H1 (cell line): ENCODE measurements at regions not wholly inside any gene's neighbourhood (a gene's known extent, or its start where the extent isn't known, plus 50 kb on each side); places are given as distances from the start of the nearest gene placed in this dataset.

Source experiments
- CTCF ChIA-PET: fragments of 300-600 bp; sonication (Branson Sonifier 250); formaldehyde crosslinking; loops from one replicate; lab custom pipeline; 2021; ENCODE audit not compliant: partially characterized antibody; lab: Charles Lee
- POLR2A ChIA-PET: fragments of 300-600 bp; sonication (Branson Sonifier 250); formaldehyde crosslinking; loops from one replicate; lab custom pipeline; 2021; ENCODE audit warnings: inconsistent platforms; ENCODE audit not compliant: partially characterized antibody; lab: Charles Lee
- DNase-seq, 2 experiments: peaks; one replicate each; pipeline versions ENCODE4 v3.0.0 to v3.0.0-alpha.2; 2010 to 2022; ENCODE audit warnings: low spot score in 2 of 2, low read depth in 1 of 2, mixed read lengths in 1 of 2
- FAIRE-seq: peaks from 2 replicates; lab custom pipeline; 2011; peaks lifted over from hg19 to GRCh38; lab: Jason Lieb, UNC
- H2AFZ ChIP-seq: 2 replicates; pipeline ENCODE4 v1.8.1; 2012; ENCODE audit warnings: low read length, inconsistent platforms
- H2AK5ac ChIP-seq: 2 replicates; pipeline ENCODE4 v1.6.1; 2013; ENCODE audit warnings: low read depth, low read length
- H2BK120ac ChIP-seq: replicated peaks from 2 replicates; pipeline ENCODE3; 2013; ENCODE audit warnings: low read depth, low read length, inconsistent platforms
- H2BK12ac ChIP-seq: 2 replicates; pipeline ENCODE4 v1.6.1; 2013; ENCODE audit warnings: low read depth, low read length
- H2BK15ac ChIP-seq: 2 replicates; pipeline ENCODE4 v1.6.1; 2013; ENCODE audit warnings: low read length
- H2BK20ac ChIP-seq: 2 replicates; pipeline ENCODE4 v1.6.1; 2013; ENCODE audit warnings: low read length
- H2BK5ac ChIP-seq: 2 replicates; pipeline ENCODE4 v1.6.1; 2013; ENCODE audit warnings: low read depth, low read length
- H3K14ac ChIP-seq: 2 replicates; pipeline ENCODE4 v1.6.1; 2013; ENCODE audit warnings: inconsistent platforms; ENCODE audit not compliant: insufficient read length
- H3K18ac ChIP-seq: 2 replicates; pipeline ENCODE4 v1.6.1; 2013; ENCODE audit warnings: low read length; ENCODE audit errors: extremely low read depth
- H3K23ac ChIP-seq: 2 replicates; pipeline ENCODE4 v1.6.1; 2013; ENCODE audit warnings: inconsistent platforms; ENCODE audit not compliant: insufficient read length
- H3K23me2 ChIP-seq: 2 replicates; pipeline ENCODE4 v1.6.1; 2013; ENCODE audit warnings: low read depth, low read length
- H3K27ac ChIP-seq: 2 replicates; pipeline ENCODE4 v1.6.1; 2011; ENCODE audit warnings: low read depth, low read length, inconsistent platforms
- H3K27me3 ChIP-seq, 4 experiments: replicated peaks in 1 of 4; 1 replicate in 1 of 4; 2 replicates in 3 of 4; pipeline versions ENCODE4 v1.6.1 to v1.8.1; 2011 to 2013; ENCODE audit warnings: low read length in 3 of 4, mild to moderate bottlenecking in 3 of 4, inconsistent platforms in 2 of 4, mixed read lengths in 2 of 4, moderate library complexity in 1 of 4; ENCODE audit not compliant: control insufficient read depth in 3 of 4, insufficient read depth in 3 of 4; ENCODE audit errors: extremely low read depth in 1 of 4
- H3K36me3 ChIP-seq, 4 experiments: 2 replicates each; pipeline versions ENCODE4 v1.6.1 to v1.8.1; 2011 to 2013; ENCODE audit warnings: mild to moderate bottlenecking in 4 of 4, low read length in 3 of 4, moderate library complexity in 2 of 4, control low read depth in 1 of 4, inconsistent platforms in 1 of 4; ENCODE audit not compliant: insufficient read depth in 4 of 4, control insufficient read depth in 2 of 4
- H3K4ac ChIP-seq: replicated peaks from 2 replicates; pipeline ENCODE3; 2013; ENCODE audit warnings: low read length, low read depth, mixed read lengths, inconsistent platforms; ENCODE audit not compliant: insufficient read length
- H3K4me1 ChIP-seq, 4 experiments: replicated peaks in 1 of 4; 1 replicate in 1 of 4; 2 replicates in 3 of 4; pipeline versions ENCODE4 v1.6.1 to v1.8.1; 2011 to 2013; ENCODE audit warnings: low read length in 3 of 4, inconsistent platforms in 2 of 4, mixed read lengths in 1 of 4; ENCODE audit not compliant: insufficient read depth in 4 of 4, control insufficient read depth in 3 of 4
- H3K4me2 ChIP-seq, 2 experiments: 2 replicates each; pipeline versions ENCODE4 v1.6.1 to v1.8.1; 2011 to 2013; ENCODE audit warnings: low read depth in 2 of 2, low read length in 2 of 2, control low read depth in 1 of 2, inconsistent platforms in 1 of 2, mild to moderate bottlenecking in 1 of 2; ENCODE audit not compliant: insufficient read depth in 1 of 2
- H3K4me3 ChIP-seq, 4 experiments: fragments of 200-600, 300-600 bp in 1 of 4; sonication (generic), shearing (Covaris generic), sonication (Bioruptor Twin) in 1 of 4; 2 replicates each; pipeline versions ENCODE4 v1.5.1 to v1.8.1; 2011 to 2016; ENCODE audit warnings: low read length in 4 of 4, low read depth in 3 of 4, control low read depth in 2 of 4, inconsistent platforms in 2 of 4, mild to moderate bottlenecking in 2 of 4, mixed read lengths in 1 of 4, moderate library complexity in 1 of 4; ENCODE audit not compliant: insufficient read depth in 2 of 4; ENCODE audit errors: extremely low read depth in 1 of 4
- H3K56ac ChIP-seq: replicated peaks from 2 replicates; pipeline ENCODE3; 2013; ENCODE audit warnings: low read depth, mild to moderate bottlenecking, mixed read lengths, low read length, inconsistent platforms; ENCODE audit not compliant: insufficient read length
- H3K79me1 ChIP-seq: 2 replicates; pipeline ENCODE4 v1.6.1; 2013; ENCODE audit warnings: low read depth, low read length, control low read depth
- H3K79me2 ChIP-seq, 2 experiments: 2 replicates each; pipeline versions ENCODE4 v1.6.1 to v1.8.1; 2012 to 2013; ENCODE audit warnings: low read length in 2 of 2, mild to moderate bottlenecking in 2 of 2, inconsistent platforms in 1 of 2; ENCODE audit not compliant: insufficient read depth in 2 of 2, control insufficient read depth in 1 of 2
- H3K9ac ChIP-seq, 4 experiments: replicated peaks in 1 of 4; 1 replicate in 1 of 4; 2 replicates in 3 of 4; pipeline versions ENCODE4 v1.6.1 to v1.8.1; 2011 to 2013; ENCODE audit warnings: low read depth in 3 of 4, low read length in 3 of 4, control low read depth in 2 of 4, mild to moderate bottlenecking in 2 of 4, moderate library complexity in 2 of 4, inconsistent platforms in 1 of 4; ENCODE audit errors: extremely low read depth in 1 of 4
- H3K9me3 ChIP-seq, 2 experiments: 2 replicates each; pipeline versions ENCODE4 v1.6.1 to v1.8.1; 2012 to 2013; ENCODE audit warnings: mild to moderate bottlenecking in 2 of 2, moderate library complexity in 2 of 2, control low read depth in 1 of 2, inconsistent platforms in 1 of 2, low read depth in 1 of 2, low read length in 1 of 2, mixed read lengths in 1 of 2; ENCODE audit not compliant: insufficient read depth in 2 of 2
- H4K20me1 ChIP-seq, 2 experiments: replicated peaks in 1 of 2; 2 replicates each; pipeline versions ENCODE3 to v1.8.1; 2011 to 2013; ENCODE audit warnings: inconsistent platforms in 2 of 2, low read length in 2 of 2, mild to moderate bottlenecking in 1 of 2; ENCODE audit not compliant: insufficient read depth in 2 of 2, control insufficient read depth in 1 of 2
- H4K5ac ChIP-seq: 2 replicates; pipeline ENCODE4 v1.6.1; 2013; ENCODE audit warnings: low read length, low read depth, mixed read lengths, inconsistent platforms; ENCODE audit not compliant: insufficient read length
- H4K8ac ChIP-seq: 2 replicates; pipeline ENCODE4 v1.8.0; 2013; ENCODE audit warnings: mild to moderate bottlenecking, moderate library complexity, low read length, inconsistent platforms; ENCODE audit not compliant: insufficient read depth; ENCODE audit errors: extremely low read depth
- H4K91ac ChIP-seq: replicated peaks from 2 replicates; pipeline ENCODE3; 2013; ENCODE audit warnings: low read length, mixed read lengths, inconsistent platforms; ENCODE audit not compliant: insufficient read length
- ATF3 ChIP-seq: IDR thresholded peaks from 2 replicates; pipeline ENCODE4 v1.6.1; 2011; ENCODE audit warnings: low read depth, mild to moderate bottlenecking, low read length; ENCODE audit not compliant: insufficient read depth
- CBX8 ChIP-seq: fragments of 300-800, 300-1000 bp; sonication (generic); IDR thresholded peaks from 2 replicates; pipeline ENCODE4 v1.7.1; 2016; ENCODE audit warnings: low read depth, low read length, borderline replicate concordance
- CHD2 ChIP-seq: IDR thresholded peaks from 2 replicates; pipeline ENCODE4 v1.6.1; 2012; ENCODE audit warnings: low read length, improper control_type of control experiment
- CTCF ChIP-seq, 3 experiments: IDR thresholded peaks; 1 replicate in 2 of 3; 2 replicates in 1 of 3; pipeline versions ENCODE4 v1.5.1 to v1.6.1; 2011; ENCODE audit warnings: low read length in 3 of 3, mild to moderate bottlenecking in 3 of 3, inconsistent platforms in 2 of 3, low read depth in 1 of 3, moderate library complexity in 1 of 3; ENCODE audit not compliant: insufficient read depth in 1 of 3; ENCODE audit errors: control extremely low read depth in 1 of 3
- EGR1 ChIP-seq: IDR thresholded peaks from 2 replicates; pipeline ENCODE4 v1.6.1; 2011; ENCODE audit warnings: low read depth, low read length, borderline replicate concordance
- HDAC2 ChIP-seq, 2 experiments: fragments of 300-600 bp in 1 of 2; sonication (generic) in 1 of 2; IDR thresholded peaks; 2 replicates each; pipeline ENCODE4 v1.6.1; 2011 to 2012; ENCODE audit warnings: low read depth in 2 of 2, low read length in 2 of 2, mild to moderate bottlenecking in 2 of 2, moderate library complexity in 2 of 2, borderline replicate concordance in 1 of 2, inconsistent platforms in 1 of 2
- KDM5A ChIP-seq: fragments of 200-600 bp; IDR thresholded peaks from 2 replicates; pipeline ENCODE4 v1.7.1; 2012; ENCODE audit warnings: mild to moderate bottlenecking, low read length, inconsistent platforms, mixed read lengths
- POLR2AphosphoS5 ChIP-seq: IDR thresholded peaks from 2 replicates; pipeline ENCODE4 v1.6.1; 2011; ENCODE audit warnings: low read depth, low read length
- RAD21 ChIP-seq, 2 experiments: IDR thresholded peaks in 1 of 2; conservative IDR thresholded peaks in 1 of 2; 2 replicates each; pipeline ENCODE4 v1.6.1; 2011; ENCODE audit warnings: low read depth in 2 of 2, low read length in 2 of 2, improper control_type of control experiment in 1 of 2, inconsistent platforms in 1 of 2, mild to moderate bottlenecking in 1 of 2, moderate library complexity in 1 of 2
- ZNF274 ChIP-seq: IDR thresholded peaks from 2 replicates; pipeline ENCODE4 v1.7.0; 2012; ENCODE audit warnings: low read length, borderline replicate concordance; ENCODE audit errors: extremely low read depth
- WGBS, 2 experiments: shearing (Covaris generic) in 1 of 2; methylation state at CpG; one replicate each; pipeline versions ENCODE4 v1.1.6 to v1.1.7; 2013 to 2015; ENCODE audit warnings: low lambda C conversion rate in 2 of 2, mixed read lengths in 2 of 2, inconsistent platforms in 1 of 2, low coverage in 1 of 2, missing lambda C conversion rate in 1 of 2; ENCODE audit not compliant: insufficient replicate concordance in 2 of 2, insufficient coverage in 1 of 2, insufficient read length in 1 of 2; ENCODE audit errors: extremely low coverage in 1 of 2, missing lambda C conversion rate in 1 of 2; 5-methylcytosine and 5-hydroxymethylcytosine counted together

- Histone ChIP-seq H4K91ac (no peak overlapping the region), H3K4me1 (no peaks in the 10 kb centered on the region), H3K27ac (no peak overlapping the region), H3K4ac (no peak overlapping the region), H2AFZ (no peak overlapping the region), H3K23ac (no peak overlapping the region), H2BK5ac (no peak overlapping the region), H3K9ac (no peak overlapping the region), H3K9me3 (no peaks in the 10 kb centered on the region), H3K79me2 (no peaks in the 10 kb centered on the region), H2BK15ac (no peak overlapping the region), H3K4me3 (no peak overlapping the region), H3K36me3 (no peaks in the 10 kb centered on the region), H3K14ac (no peak overlapping the region), H2BK120ac (no peak overlapping the region), H3K27me3 (no peaks in the 10 kb centered on the region), H3K79me1 (no peaks in the 10 kb centered on the region), H3K56ac (no peak overlapping the region), H3K4me2 (no peak overlapping the region), H2BK20ac (no peak overlapping the region), H4K20me1 (no peaks in the 10 kb centered on the region), H4K5ac (no peak overlapping the region), H4K8ac (no peak overlapping the region), H3K18ac (no peak overlapping the region), H2AK5ac (no peak overlapping the region), H3K23me2 (no peaks in the 10 kb centered on the region), H2BK12ac (no peak overlapping the region)
- ChIA-PET CTCF (interaction anchor here (1.0 kb wide), 1 partner anchor 302 kb away, joined by 3 read pairs; no protein-coding TSS in a partner anchor), POLR2A (no interaction called here)
- FAIRE-seq = no peak
- TF ChIP-seq CBX8 = no peak
- TF ChIP-seq ATF3 = no peak
- TF ChIP-seq RAD21 (IDR thresholded peaks at IDR 0.05 in 1 of 2, conservative IDR thresholded peaks at IDR 0.05 in 1 of 2; ENCODE audit: low read depth in 2 of 2, low read length in 2 of 2) = no peak
- no peak for TF ChIP-seq HDAC2 (IDR thresholded peaks at IDR 0.05; ENCODE audit: borderline replicate concordance in 1 of 2, low read depth in 2 of 2, low read length in 2 of 2)
- no peak for TF ChIP-seq CHD2
- TF ChIP-seq CTCF (IDR thresholded peaks at IDR 0.05; ENCODE audit: control extremely low read depth in 1 of 3, insufficient read depth in 1 of 3, low read depth in 1 of 3, low read length in 3 of 3) = no peak
- no peak for TF ChIP-seq POLR2AphosphoS5
- no peak for TF ChIP-seq KDM5A
- TF ChIP-seq ZNF274 = no peak
- no peak for TF ChIP-seq EGR1
- WGBS, 2 experiments = 86% methylated on average over 2 of the region's 2 CpGs; no CpG with 5 or more reads in 1 of the 2 experiments
- no peak for DNase-seq
These were observed 58.3 kb upstream of the STXBP6 start for GRCh38 chr14:25108291-25108690.
